Fibroblast of skin of abdomen (primary cell): ENCODE measurements at regions not wholly inside any gene's neighbourhood (a gene's known extent, or its start where the extent isn't known, plus 50 kb on each side); places are given as distances from the start of the nearest gene placed in this dataset.

Experiments used
- DNase-seq: peaks from one replicate; pipeline ENCODE4 v3.0.0-alpha.2; 2013

GRCh38 chr11:106410902-106411301, 333.4 kb downstream of the AASDHPPT start:
- no peak for DNase-seq

- DNase-seq, result no peak
These were observed 335.8 kb downstream of the AASDHPPT start for GRCh38 chr11:106413222-106413621.

GRCh38 chr11:106415510-106415909, 338.0 kb downstream of the AASDHPPT start:
- DNase-seq, result no peak

GRCh38 chr11:106418791-106419190, 341.3 kb downstream of the AASDHPPT start:
- no peak for DNase-seq

- no peak for DNase-seq
These were observed 342.7 kb downstream of the AASDHPPT start for GRCh38 chr11:106420048-106420665.

GRCh38 chr11:106420686-106421085, 343.2 kb downstream of the AASDHPPT start:
- no peak for DNase-seq

GRCh38 chr11:106421676-106422292, 344.3 kb downstream of the AASDHPPT start:
- DNase-seq, result peak; percentile 73

- no peak for DNase-seq
These were observed 345.1 kb downstream of the AASDHPPT start for GRCh38 chr11:106422583-106422982.

- DNase-seq, result peak; percentile 93
These were observed 346.6 kb downstream of the AASDHPPT start for GRCh38 chr11:106424111-106424510.

GRCh38 chr11:106425819-106426218, 348.4 kb downstream of the AASDHPPT start:
- DNase-seq, result no peak

- no peak for DNase-seq
These were observed 349.2 kb downstream of the AASDHPPT start for GRCh38 chr11:106426696-106427095.

GRCh38 chr11:106427736-106428135, 350.3 kb downstream of the AASDHPPT start:
- no peak for DNase-seq

GRCh38 chr11:106442032-106442431, 364.6 kb downstream of the AASDHPPT start:
- no peak for DNase-seq

GRCh38 chr11:106446302-106446701, 368.8 kb downstream of the AASDHPPT start:
- DNase-seq, result no peak

GRCh38 chr11:106446955-106447354, 369.5 kb downstream of the AASDHPPT start:
- no peak for DNase-seq

GRCh38 chr11:106447631-106448191, 370.2 kb downstream of the AASDHPPT start:
- DNase-seq, result peak; percentile 44

GRCh38 chr11:106449763-106450162, 372.3 kb downstream of the AASDHPPT start:
- DNase-seq, result no peak

- DNase-seq, result no peak
These were observed 373.9 kb downstream of the AASDHPPT start for GRCh38 chr11:106451228-106451922.

GRCh38 chr11:106456647-106457046, 379.2 kb downstream of the AASDHPPT start:
- no peak for DNase-seq

- peak; percentile 66 for DNase-seq
These were observed 380.3 kb downstream of the AASDHPPT start for GRCh38 chr11:106457727-106458126.

- DNase-seq, result no peak
These were observed 381.7 kb downstream of the AASDHPPT start for GRCh38 chr11:106459135-106459534.

- no peak for DNase-seq
These were observed 383.8 kb downstream of the AASDHPPT start for GRCh38 chr11:106461148-106461691.

GRCh38 chr11:106461839-106462545, 384.5 kb downstream of the AASDHPPT start:
- peak; percentile 60 for DNase-seq
